ENCODE measurements at regions not wholly inside any gene's neighbourhood (a gene's known extent, or its start where the extent isn't known, plus 50 kb on each side); places are given as distances from the start of the nearest gene placed in this dataset.

DNA sequence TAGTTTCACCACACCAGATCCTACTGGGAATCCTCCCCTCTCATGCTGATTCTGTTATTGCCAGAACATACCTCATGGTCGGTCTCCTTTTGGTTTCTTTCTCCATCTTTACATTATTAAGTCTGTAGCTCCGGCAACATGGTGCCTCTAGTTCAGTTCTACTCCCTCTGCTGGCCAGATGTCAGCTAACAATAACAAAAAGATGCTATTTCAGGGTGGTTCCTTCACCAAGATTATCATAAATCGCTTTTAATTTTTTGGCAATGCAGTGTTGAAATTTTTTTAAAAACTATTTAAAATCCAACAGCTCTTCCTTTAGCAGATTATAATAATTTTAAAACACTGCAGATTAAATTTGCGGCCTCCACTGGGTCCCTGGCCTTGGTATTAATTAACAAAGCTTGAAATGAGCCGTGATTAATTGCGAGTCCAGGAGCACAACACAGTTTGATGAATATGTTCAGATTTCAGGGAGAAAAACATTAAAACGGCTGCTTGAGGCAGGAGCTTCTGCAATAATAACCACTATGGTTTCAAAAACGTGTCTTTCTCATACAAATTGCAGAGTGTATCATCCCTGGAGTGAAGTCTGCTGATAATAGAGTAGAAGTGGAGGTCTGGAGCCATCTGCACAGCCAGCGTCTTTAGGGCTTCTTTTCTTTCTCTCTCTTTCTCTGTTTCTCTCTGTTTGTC is 492.9 kb upstream of the KIRREL3 start:
- no peak for DNase-seq (ENCODE audit: low read depth in 2 of 2)

DNA sequence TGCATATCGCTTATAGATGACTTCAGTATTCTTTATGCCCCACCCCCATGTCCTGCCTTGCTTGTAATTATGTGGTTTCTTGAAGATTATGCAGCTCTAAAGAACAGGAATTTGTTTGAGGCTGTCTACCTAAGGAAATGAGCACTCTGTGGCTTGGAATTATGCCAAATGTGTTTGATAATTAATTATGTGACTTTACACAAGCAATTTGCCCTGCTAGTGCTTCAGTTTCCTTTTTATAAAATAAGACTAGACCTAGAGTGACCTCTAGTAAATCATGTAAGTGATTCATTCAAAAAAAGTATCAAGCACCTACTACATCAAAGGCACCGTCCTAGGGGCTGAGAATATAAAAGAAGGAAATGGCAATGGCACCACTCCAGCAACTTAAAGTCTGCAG is 491.5 kb upstream of the KIRREL3 start:
- DNase-seq (ENCODE audit: low read depth in 2 of 2) = no peak

- DNase-seq (ENCODE audit: low read depth in 2 of 2) = no peak
Measured at GRCh38 chr11:127491589-127491988, 491.0 kb upstream of the KIRREL3 start.

DNA sequence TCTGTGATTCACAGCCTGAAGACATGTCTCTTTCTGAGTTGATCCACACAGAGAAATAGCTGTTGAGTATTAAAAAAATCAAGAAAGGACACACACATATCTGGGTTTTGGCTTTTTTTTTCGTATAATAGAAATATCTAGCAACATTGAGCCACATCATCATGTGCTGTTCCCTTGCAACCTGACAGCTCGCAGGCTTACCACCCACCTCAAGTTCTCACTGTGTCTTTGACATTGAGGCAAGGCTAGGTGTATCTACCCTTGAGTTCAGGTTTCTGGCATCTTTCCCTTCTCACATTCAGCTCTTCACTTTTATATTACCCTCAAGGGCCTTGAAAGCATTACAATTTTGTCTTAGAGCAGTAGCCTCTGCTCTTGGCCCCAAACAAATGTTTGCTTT is 490.3 kb upstream of the KIRREL3 start:
- no peak for DNase-seq (ENCODE audit: low read depth in 2 of 2)

DNA sequence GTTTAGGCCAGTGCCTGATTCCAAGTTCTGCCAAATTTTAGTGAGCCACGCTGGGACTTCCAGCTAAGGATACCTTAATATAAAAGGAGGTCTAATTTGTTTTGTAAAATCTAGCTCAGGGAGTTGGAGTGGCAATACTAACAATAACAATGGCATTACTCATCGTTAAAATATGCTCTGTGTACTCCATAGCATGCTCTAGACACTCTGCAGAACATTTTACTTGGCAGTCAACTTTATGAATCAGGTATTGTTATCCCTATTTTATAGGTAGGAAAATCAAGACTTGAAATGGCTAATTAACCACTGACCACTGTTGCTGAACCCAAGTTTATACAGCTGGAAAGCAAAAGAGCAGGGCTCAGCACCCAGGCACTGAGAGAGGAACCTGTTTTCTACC is 485.0 kb upstream of the KIRREL3 start:
- DNase-seq (ENCODE audit: low read depth in 2 of 2) = no peak

DNA sequence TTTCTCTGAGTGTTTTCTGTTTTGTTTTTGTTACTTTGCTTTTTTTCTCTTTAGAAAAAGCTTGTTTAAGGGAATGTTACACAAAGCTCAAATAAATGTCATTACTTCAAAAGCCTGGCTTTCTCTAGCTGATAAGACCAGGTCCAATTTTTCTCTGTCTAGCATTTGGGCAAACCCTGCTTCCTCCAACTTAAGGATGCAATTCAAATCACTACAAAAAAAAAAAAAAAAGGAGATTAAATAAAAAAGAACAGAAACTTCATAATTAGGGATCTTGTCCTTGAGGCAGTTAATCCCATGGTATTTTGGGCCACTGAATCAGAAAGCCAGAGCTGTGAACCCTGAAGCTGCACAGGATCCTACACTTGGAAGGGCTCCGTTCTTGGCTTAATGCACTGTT is 480.8 kb upstream of the KIRREL3 start:
- no peak for DNase-seq (ENCODE audit: low read depth in 2 of 2)

DNA sequence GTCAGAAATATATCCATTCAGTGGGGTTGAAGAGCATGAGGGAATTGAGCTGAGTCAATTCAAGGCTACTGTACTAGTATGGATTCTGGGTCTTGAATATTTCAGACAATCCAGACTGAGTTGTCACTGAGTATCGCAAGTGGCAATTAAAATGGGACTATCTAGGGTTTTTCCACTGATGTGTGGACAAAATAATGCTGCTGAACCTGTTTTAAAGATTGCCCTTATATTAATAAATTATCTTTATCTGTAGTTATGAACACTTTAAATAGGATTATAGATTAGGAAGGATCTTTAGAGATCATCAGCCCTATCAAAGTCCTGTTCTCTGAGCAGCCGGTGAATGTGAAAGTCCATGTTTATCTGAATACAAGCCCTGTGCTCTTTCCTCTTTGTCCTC is 478.3 kb upstream of the KIRREL3 start:
- DNase-seq (ENCODE audit: low read depth in 2 of 2) = no peak

- DNase-seq (ENCODE audit: low read depth in 2 of 2) = no peak
Measured at GRCh38 chr11:127474766-127475165, 474.2 kb upstream of the KIRREL3 start.

DNA sequence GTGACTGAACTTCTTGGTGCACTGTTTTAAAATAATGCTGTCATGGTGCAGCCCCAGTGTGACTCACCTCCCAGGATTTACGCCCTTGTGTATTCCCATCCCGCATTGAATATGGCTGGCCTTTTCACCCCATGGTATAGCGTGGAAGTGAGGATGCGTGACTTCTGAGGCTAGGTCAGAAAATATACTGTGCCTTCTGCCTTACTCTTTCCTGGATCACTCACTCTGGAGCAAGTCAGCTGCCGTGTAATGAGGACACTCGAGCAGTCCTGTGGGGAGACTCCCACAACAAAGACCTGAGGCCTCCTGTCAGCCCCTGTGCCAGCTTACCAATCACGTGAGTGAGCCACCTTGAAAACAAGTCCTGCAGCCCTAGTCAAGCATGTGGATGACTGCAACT is 471.9 kb upstream of the KIRREL3 start:
- no peak for DNase-seq (ENCODE audit: low read depth in 2 of 2)

DNA sequence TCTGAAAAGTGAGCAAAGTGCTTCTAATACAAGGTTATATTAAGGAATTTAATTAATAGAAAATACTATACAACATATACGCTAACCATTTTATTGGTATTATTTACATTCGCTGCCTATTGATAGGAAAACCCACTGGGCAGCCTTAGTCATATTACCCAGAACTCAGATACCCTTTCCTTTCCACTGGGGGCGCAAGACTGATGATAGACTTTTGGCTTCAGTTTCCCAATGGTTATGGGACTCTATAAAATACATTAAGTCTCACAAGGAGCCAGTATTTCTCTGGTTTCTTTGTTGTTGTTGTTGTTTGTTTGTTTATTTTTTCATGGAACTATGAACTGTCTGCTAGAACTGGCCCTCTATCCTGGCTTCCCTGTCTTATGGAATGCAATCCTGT is 471.1 kb upstream of the KIRREL3 start:
- DNase-seq (ENCODE audit: low read depth in 2 of 2) = no peak

- DNase-seq (ENCODE audit: low read depth in 2 of 2) = no peak
Measured at GRCh38 chr11:127470306-127470884, 469.8 kb upstream of the KIRREL3 start.

DNA sequence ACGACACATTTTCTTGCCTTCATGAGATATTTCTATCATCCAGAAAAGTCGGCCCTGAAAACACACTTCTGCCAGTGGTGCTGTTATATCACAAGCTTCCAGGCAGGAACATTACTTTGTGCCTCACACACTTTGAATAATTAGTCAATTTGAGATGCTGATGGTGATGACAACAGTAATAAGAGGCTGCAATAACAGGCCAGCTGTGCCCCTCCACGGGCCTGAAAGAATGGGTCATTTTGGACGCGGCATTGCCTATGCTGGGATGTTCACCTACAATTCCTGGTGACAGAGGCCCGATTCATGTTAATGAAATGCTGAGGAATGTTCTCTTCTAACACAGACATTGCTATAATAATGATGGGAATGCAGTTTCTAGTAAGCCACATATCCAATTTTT is 463.8 kb upstream of the KIRREL3 start:
- DNase-seq (ENCODE audit: low read depth in 2 of 2) = no peak

DNA sequence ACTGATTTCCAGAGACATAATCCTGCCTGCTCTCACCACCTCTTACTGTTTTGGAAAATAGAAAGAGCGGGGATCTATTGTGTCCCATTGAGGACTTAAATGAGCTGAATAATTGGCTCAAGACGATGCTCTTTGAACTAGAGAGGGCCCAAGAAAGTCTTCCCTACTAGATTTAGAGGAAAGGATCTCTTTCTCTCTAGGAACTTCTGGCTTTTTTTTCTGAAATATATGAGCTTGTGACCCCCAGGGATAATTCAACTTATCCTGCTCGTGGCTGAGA is 461.4 kb upstream of the KIRREL3 start:
- DNase-seq (ENCODE audit: low read depth in 2 of 2) = no peak

GRCh38 chr11:127461241-127462064 is 460.9 kb upstream of the KIRREL3 start:
- no peak for DNase-seq (ENCODE audit: low read depth in 2 of 2)

GRCh38 chr11:127458561-127458960 is 458.0 kb upstream of the KIRREL3 start:
- no peak for DNase-seq (ENCODE audit: low read depth in 2 of 2)

DNA sequence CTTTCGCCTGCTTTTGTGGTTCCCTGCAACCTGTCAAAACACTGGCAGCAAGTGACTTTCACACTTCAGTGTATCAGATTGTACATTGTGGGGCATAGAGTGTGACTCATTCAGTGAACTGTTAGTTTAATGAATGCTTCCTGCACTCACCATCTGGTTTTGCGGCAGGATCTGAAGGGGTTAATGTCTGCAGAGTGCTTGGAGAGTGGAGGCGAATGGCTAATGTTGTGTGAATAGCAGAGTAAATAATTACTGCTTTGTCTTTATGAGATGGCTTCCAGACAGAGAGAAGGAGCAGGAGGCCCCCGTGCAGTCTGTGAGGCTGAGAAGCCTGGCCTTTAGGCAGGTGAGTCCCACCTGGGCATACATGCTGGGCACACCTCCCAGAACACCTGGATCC is 454.3 kb upstream of the KIRREL3 start:
- no peak for DNase-seq (ENCODE audit: low read depth in 2 of 2)

DNA sequence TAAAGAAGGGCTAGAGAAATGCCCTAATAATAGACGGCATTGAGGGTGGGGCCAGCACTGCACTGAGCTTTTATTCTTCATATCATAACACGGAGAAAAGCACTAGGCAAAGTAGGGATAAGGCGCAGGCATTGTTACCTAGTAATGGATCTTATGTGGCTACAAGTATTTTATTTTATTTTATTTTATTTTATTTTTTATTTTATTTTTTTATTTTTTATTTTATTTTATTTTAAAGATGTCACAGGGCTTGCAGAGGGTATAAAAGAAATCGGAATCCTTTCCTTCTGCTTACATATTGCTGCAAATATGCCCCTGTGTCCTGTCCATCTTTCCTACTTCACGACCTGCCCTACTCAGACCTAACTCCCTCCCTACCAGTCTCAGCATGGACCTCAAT is 452.0 kb upstream of the KIRREL3 start:
- no peak for DNase-seq (ENCODE audit: low read depth in 2 of 2)

DNA sequence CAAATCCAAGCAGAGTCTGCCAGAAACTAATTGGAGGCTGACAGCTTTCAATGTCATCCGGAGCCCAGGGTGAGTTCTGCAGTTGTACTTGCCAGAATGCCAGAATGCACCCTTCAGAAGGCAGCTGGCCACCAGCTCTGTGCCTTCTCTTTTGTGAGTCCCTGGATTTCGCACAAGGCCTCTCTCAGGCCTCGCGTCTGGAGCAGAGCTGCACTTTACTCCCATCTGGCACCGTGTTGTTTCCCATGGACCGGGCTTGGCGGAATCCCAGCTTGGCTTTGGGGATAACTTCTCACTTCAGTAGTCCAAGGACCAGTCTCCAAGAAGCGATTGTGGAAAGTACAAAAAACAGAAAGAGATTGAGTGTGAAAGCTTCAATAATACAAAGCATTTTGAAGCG is 451.3 kb upstream of the KIRREL3 start:
- DNase-seq (ENCODE audit: low read depth in 2 of 2) = no peak

GRCh38 chr11:127448101-127448500 is 447.5 kb upstream of the KIRREL3 start:
- DNase-seq (ENCODE audit: low read depth in 2 of 2) = no peak

DNA sequence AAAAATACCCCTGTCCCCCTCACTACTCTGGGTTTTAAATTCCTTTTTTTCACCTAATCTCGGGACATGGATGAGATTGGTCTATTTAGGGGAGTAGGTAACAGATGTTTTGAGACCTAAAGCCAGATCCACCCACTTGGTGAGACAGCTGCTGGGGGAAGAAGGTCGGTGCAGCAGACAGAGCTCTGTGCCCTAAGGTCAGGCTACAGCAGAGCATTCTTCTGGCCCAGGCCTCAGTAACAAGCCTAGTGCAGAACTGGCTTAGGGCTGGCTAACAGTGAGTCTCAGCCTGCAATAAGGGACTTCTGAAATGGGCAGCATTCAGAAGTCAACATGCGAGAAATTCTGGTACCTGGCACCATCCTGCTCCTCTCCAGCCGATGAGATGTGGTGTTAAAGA is 444.9 kb upstream of the KIRREL3 start:
- DNase-seq (ENCODE audit: low read depth in 2 of 2) = no peak

- no peak for DNase-seq (ENCODE audit: low read depth in 2 of 2)
Measured at GRCh38 chr11:127443297-127443696, 442.7 kb upstream of the KIRREL3 start.

GRCh38 chr11:127440616-127441015 is 440.0 kb upstream of the KIRREL3 start:
- no peak for DNase-seq (ENCODE audit: low read depth in 2 of 2)

DNA sequence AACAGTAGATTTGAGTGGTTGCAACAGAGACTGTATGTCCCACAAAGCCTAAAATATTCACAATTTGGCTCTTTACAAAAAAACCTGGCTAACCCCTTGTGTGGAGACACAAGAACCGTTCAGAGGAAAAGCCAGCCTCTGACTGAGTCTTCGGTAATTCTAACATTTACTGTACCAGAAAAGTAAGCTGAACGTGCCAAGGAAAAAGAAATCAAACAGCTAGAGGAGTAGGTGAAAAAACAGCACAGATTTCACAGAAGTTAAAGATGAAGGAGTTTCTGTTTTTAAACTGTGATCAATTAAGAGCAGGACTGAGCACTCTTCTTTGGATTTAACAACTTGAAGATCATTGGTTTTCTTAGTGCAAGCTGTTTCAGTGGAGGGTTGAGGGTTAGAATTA is 424.7 kb upstream of the KIRREL3 start:
- DNase-seq (ENCODE audit: low read depth in 2 of 2) = no peak
